C4-2B (cell line): ENCODE measurements at regions not wholly inside any gene's neighbourhood (a gene's known extent, or its start where the extent isn't known, plus 50 kb on each side); places are given as distances from the start of the nearest gene placed in this dataset.

ENCODE experiments used
- CTCF ChIP-seq: fragments of 450-650 bp; conservative IDR thresholded peaks from 2 replicates; pipeline ENCODE4 v1.5.1; 2017; ENCODE audit warnings: mild to moderate bottlenecking
- ZFX ChIP-seq: fragments of 450-650 bp; IDR thresholded peaks from 2 replicates; pipeline ENCODE4 v1.6.1; 2017

DNA sequence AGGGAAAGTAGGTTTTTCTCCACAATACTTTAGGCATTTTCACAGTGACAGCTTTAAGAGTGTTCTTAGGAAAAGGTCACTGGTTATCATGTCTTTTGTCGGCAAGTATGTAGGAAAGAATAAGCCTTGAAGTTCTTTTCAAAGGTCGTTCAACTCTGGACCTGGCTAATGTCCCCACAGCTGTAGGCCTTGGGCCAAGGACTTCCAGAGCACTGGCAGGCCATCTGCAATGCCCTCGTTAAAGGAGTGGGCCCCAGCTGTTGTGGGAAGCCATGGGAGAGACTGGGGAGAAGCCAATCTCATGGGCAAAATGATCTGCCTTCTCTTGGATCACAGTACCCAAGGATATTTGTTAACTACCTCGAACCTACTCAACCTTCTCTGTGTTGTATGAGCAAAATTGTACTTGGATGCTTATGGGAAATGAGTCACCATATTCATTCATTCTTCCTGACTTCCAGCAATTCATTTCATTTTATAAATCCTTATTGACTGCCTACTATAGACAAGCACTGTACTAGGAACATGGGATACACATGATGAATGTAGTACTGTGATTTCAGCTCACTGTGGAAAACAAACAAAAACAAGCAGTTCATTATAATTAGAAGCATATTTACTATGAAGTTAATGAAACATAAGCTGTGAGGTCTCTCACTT, 141.1 kb upstream of the KIT start:
- TF ChIP-seq CTCF (no peak), ZFX (no peak)
